ENCODE measurements at regions not wholly inside any gene's neighbourhood (a gene's known extent, or its start where the extent isn't known, plus 50 kb on each side); places are given as distances from the start of the nearest gene placed in this dataset.

GRCh38 chr16:13291591-13292333 is 390.4 kb downstream of the SHISA9 start:
- DNase-seq: no peak

DNA sequence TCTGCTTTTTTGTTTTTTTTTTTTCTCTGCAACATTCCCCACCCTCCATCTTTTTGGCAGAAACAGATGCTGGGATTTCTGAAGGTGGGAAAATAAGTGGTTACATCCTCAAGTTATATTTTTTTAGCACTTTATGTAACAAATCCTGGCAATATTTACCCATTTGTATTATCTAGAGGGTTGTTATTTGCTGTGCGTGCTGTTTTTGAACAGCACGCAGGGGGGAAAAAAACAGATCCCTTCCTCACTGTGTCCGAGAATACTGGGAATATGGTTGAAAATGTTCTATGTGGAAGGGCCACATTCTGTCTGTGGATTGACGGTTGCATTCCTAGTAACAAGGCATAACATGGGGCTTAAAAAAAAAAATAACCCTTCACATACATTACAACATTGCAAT is 394.8 kb downstream of the SHISA9 start:
- DNase-seq: no peak

GRCh38 chr16:13298666-13299065 is 397.3 kb downstream of the SHISA9 start:
- no peak for DNase-seq

DNA sequence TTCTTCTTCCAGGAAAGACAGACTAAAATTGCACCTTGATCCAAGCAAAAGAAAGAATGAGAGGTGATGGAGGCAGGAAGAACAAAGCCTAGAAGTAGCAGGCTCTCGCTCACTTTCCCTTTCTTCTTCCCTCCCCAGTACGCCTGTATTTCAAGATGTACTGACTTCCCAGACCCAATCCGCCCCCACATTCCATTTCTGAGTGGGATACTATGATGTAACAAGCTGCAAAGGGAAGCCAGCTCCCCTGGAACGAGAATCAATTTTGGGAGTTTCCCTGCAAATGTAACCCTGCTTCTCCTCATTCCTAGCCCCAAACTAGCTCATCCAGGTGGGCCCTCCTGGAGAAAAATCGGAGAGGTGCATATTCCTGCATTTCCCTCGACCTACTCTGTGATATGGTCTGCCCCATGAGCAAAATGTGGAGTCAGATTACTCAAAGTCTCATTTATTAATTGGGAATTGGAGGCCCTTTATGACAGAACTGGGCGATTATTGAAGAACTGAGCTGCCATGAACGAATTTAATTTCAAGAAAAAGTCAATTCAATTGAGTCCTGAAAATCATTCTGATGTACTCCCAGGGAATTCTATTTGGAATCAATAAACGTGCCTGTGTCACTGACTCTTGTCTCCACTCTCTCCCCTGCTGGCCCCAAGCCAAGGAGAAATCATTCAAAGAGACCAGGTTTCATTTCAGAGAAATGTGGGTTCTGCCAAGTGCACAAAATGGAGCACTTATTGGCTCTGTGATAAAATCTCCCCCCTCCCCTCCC is 398.9 kb downstream of the SHISA9 start:
- DNase-seq: no peak

DNA sequence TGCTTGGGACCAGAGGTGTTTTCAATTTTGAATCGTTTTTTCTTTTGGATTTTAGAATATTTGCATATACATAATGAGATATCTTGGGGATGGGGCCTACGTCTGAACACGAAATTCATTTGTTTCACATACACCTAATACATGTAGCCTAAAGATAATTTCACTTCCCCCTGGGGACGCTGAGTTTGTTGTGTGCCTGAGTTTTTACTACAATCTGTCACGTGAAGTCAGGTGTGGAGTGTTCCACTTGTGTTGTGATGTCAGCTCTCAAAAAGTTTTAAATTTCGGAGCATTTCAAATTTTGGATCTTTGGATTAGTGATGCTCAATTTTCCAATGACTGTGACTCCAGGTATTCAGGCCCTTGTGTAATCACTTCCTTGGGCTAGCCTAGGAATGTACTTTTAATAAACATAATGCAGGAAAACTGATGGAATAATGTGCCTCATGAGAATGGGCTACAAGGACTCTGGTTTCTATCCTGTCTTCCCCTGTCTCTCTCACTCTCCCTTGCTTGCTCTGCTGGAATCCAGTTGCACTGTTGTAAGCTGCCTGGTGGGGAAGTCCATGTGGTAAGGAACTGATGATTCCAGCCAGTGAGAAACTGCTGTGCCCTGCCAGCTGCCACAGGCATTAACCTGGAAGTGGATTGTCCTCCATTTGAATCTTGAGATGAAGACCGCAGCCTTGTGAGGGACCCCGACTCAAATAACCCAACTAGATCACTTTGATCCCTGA is 403.8 kb downstream of the SHISA9 start:
- DNase-seq: no peak

- no peak for DNase-seq
Observed at GRCh38 chr16:13306161-13306995, 405.0 kb downstream of the SHISA9 start.

DNA sequence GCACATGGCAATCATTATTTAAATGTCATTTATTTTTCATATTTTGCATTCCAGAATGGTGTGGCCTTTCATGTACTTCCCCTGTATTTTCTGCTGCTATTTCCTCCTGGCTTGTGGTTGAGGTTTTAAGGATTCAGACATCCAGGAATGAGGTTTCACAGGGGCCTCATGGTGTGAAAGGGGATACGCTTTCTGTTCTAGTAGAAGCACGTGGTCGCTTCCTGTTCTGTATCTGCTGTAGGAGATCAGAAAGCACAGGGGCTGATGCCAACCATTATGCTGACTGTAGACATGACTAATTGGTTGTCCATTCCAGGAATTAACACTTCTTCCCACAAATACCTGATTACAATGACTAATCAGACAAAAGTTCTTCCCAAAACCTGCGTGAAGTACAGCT is 405.9 kb downstream of the SHISA9 start:
- no peak for DNase-seq

DNA sequence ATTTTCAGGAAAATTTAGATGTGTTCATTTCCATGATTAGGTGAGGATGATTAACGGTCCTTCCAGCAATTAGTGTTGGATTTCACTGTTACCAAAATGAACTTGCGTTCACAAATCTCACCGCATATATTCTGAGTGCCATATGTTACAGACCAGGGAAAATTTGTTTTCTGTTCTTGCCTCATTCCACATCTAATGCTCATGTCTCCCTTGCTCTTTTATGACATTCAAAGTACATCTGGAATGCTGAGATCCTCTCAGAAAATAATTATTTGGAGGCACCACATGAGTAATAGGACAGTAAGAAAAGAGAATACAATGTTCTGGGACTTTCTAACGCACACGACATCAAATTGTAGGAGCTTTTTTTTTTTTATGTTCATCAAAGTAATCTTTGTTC is 406.5 kb downstream of the SHISA9 start:
- DNase-seq: no peak

GRCh38 chr16:13312063-13312462 is 410.7 kb downstream of the SHISA9 start:
- no peak for DNase-seq

- no peak for DNase-seq
Observed at GRCh38 chr16:13313351-13313750, 412.0 kb downstream of the SHISA9 start.

- DNase-seq: no peak
Observed at GRCh38 chr16:13314633-13315032, 413.2 kb downstream of the SHISA9 start.

- no peak for DNase-seq
Observed at GRCh38 chr16:13315642-13316427, 414.4 kb downstream of the SHISA9 start.

GRCh38 chr16:13322336-13322735 is 420.9 kb downstream of the SHISA9 start:
- DNase-seq: no peak

GRCh38 chr16:13324851-13325250 is 423.5 kb downstream of the SHISA9 start:
- no peak for DNase-seq

GRCh38 chr16:13325396-13325795 is 424.0 kb downstream of the SHISA9 start:
- no peak for DNase-seq

DNA sequence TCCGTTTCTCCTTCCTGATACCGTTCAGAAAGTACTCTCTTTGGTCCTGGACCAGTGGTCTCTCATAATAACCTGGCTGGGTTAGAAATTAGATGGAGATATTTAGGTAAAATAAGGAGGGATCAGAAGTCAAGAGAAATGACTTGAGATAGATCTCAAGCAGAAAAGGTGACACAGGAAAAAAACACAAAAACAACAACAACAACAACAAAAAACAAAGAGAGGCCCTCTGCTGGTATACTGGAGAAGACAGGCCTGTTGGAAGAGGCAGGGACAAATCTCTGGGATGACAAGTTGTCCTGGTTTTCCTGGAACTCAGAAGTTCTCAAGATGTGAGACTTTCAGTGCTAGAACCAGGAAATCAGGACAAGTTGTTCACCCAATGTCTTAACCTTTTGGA is 430.5 kb downstream of the SHISA9 start:
- no peak for DNase-seq

- no peak for DNase-seq
Observed at GRCh38 chr16:13332713-13333255, 431.4 kb downstream of the SHISA9 start.

GRCh38 chr16:13333336-13333735 is 431.9 kb downstream of the SHISA9 start:
- DNase-seq: no peak

DNA sequence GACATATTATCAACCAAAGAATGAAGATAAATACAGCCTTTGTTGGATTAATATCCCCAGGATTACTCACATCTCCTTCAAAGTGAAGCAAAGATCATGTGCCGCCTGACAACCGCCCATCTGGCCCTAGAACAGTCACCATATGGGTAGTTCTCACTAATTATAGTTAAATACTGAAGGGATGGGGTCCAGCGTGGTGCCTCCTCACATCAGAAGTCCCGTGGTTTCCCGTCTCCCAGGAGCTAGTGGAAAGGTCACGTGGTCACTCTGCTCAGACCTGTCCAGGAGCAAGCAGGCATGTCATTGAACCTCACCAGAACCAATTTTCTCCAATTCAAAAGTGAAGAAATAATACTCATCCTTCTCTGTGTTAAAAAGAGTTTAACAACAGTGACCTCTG is 434.5 kb downstream of the SHISA9 start:
- no peak for DNase-seq

DNA sequence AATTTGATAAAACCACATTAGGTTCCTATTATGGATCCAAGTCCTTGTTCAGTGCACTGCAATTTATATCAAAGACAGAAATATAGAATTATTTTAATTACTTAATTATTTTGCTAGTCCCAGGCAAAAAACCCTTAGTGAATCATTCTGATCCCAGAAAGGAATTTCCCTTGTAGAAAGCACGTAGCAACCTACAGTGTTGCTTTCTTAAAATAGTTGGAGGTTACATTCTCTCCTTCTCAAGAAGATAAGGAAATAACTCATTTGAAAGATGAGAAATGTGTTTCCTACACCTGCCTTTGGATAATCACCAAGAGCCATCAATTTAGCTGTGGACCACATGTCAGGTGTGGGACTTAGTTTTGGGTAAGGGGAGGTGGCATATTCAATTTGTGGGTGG is 434.9 kb downstream of the SHISA9 start:
- DNase-seq: no peak

All from SHP77 treated with DMSO at 0.1 percent for 48 hours (cell line).